ENCODE measurements at regions not wholly inside any gene's neighbourhood (a gene's known extent, or its start where the extent isn't known, plus 50 kb on each side); places are given as distances from the start of the nearest gene placed in this dataset.
"Not testable (repeated sequence)": the region's sequence is repeated elsewhere in the genome, so short reads cannot be mapped to it uniquely, and the experiment has no call there.

DNA sequence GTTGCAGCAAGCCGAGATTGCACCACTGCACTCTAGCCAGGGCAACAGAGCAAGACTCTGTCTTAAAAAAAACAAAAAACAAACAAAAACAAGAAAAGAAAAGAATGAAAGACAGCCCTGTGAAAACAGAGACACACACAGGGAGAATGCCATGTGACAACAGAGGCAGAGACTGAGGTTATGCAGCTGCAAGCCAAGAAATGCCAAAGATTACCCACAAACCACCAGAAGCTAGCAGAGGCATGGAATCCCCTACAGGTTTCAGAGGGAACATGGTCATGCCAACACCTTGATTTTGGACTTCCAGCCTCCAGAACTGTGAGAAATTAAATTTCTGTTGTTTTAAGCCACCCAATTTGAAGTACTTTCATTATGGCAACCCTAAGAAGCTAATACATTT, 138.5 kb downstream of the MRPL57 start:
- TF ChIP-seq, protein P1, sequence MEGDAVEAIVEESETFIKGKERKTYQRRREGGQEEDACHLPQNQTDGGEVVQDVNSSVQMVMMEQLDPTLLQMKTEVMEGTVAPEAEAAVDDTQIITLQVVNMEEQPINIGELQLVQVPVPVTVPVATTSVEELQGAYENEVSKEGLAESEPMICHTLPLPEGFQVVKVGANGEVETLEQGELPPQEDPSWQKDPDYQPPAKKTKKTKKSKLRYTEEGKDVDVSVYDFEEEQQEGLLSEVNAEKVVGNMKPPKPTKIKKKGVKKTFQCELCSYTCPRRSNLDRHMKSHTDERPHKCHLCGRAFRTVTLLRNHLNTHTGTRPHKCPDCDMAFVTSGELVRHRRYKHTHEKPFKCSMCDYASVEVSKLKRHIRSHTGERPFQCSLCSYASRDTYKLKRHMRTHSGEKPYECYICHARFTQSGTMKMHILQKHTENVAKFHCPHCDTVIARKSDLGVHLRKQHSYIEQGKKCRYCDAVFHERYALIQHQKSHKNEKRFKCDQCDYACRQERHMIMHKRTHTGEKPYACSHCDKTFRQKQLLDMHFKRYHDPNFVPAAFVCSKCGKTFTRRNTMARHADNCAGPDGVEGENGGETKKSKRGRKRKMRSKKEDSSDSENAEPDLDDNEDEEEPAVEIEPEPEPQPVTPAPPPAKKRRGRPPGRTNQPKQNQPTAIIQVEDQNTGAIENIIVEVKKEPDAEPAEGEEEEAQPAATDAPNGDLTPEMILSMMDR (IDR thresholded peaks at IDR 0.05; ENCODE audit: low read depth, low read length): not testable (repeated sequence)
- TF ChIP-seq POLR2A (IDR thresholded peaks at IDR 0.05; ENCODE audit: extremely low read depth, insufficient read length); MYC (IDR thresholded peaks at IDR 0.05; ENCODE audit: low read depth, low read length): not testable (repeated sequence)
- TF ChIP-seq, protein P2, sequence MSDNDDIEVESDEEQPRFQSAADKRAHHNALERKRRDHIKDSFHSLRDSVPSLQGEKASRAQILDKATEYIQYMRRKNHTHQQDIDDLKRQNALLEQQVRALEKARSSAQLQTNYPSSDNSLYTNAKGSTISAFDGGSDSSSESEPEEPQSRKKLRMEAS (IDR thresholded peaks at IDR 0.05; ENCODE audit: low read depth, low read length): not testable (repeated sequence)

All from NB4 (cell line).